ENCODE measurements at regions not wholly inside any gene's neighbourhood (a gene's known extent, or its start where the extent isn't known, plus 50 kb on each side); places are given as distances from the start of the nearest gene placed in this dataset.

DNA sequence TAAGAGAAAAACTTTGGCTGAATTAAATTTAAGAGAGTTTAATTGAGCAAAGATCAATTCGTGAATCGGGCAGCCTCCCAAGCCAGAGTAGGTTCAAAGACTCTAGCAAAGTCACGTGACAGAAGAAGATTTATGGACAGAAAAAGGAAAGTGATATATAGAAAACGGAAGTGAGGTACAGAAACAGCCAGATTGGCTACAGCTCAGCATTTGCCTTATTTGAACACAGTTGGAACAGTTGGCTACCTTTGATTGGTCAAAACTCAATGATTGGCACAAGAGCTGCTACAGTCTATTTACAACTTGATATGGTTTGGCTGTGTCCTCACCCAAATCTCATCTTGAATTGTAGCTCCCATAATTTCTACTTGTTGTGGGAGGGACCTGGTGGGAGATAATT, 102.6 kb downstream of the PLG start:
- no peak for TF ChIP-seq CTCF (conservative IDR thresholded peaks at IDR 0.05 in 1 of 2, IDR thresholded peaks at IDR 0.05 in 1 of 2; ENCODE audit: extremely low read depth in 1 of 2, insufficient read depth in 1 of 2, low read depth in 1 of 2, low read length in 2 of 2)
- no peak for TF ChIP-seq EZH2 (IDR thresholded peaks at IDR 0.05; ENCODE audit: borderline replicate concordance, low read length)

Data from mammary epithelial cell (primary cell).